ENCODE measurements at regions not wholly inside any gene's neighbourhood (a gene's known extent, or its start where the extent isn't known, plus 50 kb on each side); places are given as distances from the start of the nearest gene placed in this dataset.

DNA sequence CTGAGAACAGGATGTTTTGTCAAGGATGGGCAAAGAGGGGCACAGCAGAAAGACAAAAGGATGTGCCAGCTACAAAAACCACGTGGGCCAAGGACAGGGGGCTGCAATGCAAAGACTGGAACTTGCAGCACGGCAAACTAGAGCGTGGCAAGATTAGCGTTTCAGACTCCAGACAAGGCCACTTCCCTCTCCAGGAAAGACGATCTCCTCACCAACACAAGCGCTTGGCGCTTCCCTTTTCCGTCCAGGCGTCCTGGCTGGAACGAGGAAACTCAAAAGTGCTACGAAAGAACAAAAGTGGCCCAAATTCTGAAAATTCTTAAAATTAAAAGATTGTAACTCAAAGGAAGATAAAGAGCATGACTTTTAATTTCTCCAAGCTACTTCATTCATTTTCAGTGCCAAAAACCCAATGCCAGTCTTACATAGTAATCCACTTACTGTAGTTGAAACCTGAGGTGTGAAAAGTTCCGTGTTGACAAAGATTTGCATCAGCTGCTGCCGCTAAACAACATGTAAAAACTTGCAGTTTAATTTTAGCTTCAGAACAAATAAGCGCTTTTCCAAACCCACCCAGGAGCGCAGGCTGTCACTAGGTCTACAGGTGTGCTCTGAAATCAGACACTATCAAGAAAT lies 207.1 kb upstream of the RREB1 start:
- no peaks in the 10 kb centered on the region for H3K79me2 ChIP-seq (ENCODE audit: insufficient read depth, low read length)
- no peak overlapping the region for H2BK12ac ChIP-seq (ENCODE audit: insufficient read length, low read depth, low read length)
- no peak overlapping the region for H2AK5ac ChIP-seq (ENCODE audit: insufficient read length, low read length)
- TF ChIP-seq CTCF (conservative IDR thresholded peaks at IDR 0.05), result no peak
- no peak for DNase-seq
- Mint-ChIP-seq H3K4me1 (peaks cover 0 to 12% of the 10 kb centered on the region in 2 experiments; a peak in 1 of 4 replicates), H3K36me3 (ENCODE audit: insufficient read depth in 1 of 3, low read depth in 3 of 3) (no peaks in the 10 kb centered on the region), H3K27ac (no peak overlapping the region), H3K4me3 (no peak overlapping the region), H3K9me3 (no peaks in the 10 kb centered on the region), H3K27me3 (ENCODE audit: low read depth) (no peaks in the 10 kb centered on the region; the same call in 1 of the 2 replicates)
- no peaks in the 10 kb centered on the region for H4K20me1 ChIP-seq (ENCODE audit: control insufficient read depth, insufficient read depth, insufficient read length)
- no peak overlapping the region for H3K4ac ChIP-seq (ENCODE audit: low read depth, low read length)
- H3K4me1 ChIP-seq (ENCODE audit: insufficient read depth, low read length), result no peaks in the 10 kb centered on the region
- H3K56ac ChIP-seq (ENCODE audit: insufficient read length, low read depth, low read length), result no peak overlapping the region
- H2BK15ac ChIP-seq (ENCODE audit: low read depth, low read length), result no peak overlapping the region
- H2BK20ac ChIP-seq (ENCODE audit: low read depth, low read length, poor library complexity, severe bottlenecking), result no peak overlapping the region
- H3K14ac ChIP-seq (ENCODE audit: insufficient read depth, low read length), result no peak overlapping the region
- no peaks in the 10 kb centered on the region for H3K23me2 ChIP-seq (ENCODE audit: insufficient read length, low read depth, low read length, poor library complexity, severe bottlenecking)
- no peaks in the 10 kb centered on the region for H3K9me3 ChIP-seq (ENCODE audit: control insufficient read depth, low read depth, low read length)
- no peak overlapping the region for H3K18ac ChIP-seq (ENCODE audit: insufficient read length, low read depth, low read length)
- H2AFZ ChIP-seq (ENCODE audit: low read length), result no peak overlapping the region
- H3K79me1 ChIP-seq (ENCODE audit: insufficient read depth, low read depth, low read length, poor library complexity, severe bottlenecking), result no peaks in the 10 kb centered on the region
- H2BK120ac ChIP-seq (ENCODE audit: low read depth, low read length, poor library complexity, severe bottlenecking), result no peak overlapping the region
- H4K8ac ChIP-seq (replicated peaks; ENCODE audit: insufficient read length, low read depth, low read length), result no peak overlapping the region
- no peak overlapping the region for H3T11ph ChIP-seq (ENCODE audit: low read length)
- H4K5ac ChIP-seq (ENCODE audit: insufficient read length, low read depth, low read length), result no peak overlapping the region
- no CpG with 5 or more reads among the region's 15 CpGs for WGBS (ENCODE audit: extremely low coverage, insufficient read length, low lambda C conversion rate)
- H3K27me3 ChIP-seq (ENCODE audit: insufficient read depth, low read length), result no peaks in the 10 kb centered on the region
- H3K23ac ChIP-seq (ENCODE audit: insufficient read length, low read depth, low read length), result no peak overlapping the region
- no peak overlapping the region for H3K9ac ChIP-seq (ENCODE audit: extremely low read depth, insufficient read length, low read length)
- H4K91ac ChIP-seq (ENCODE audit: insufficient read length, low read depth, low read length), result no peak overlapping the region
- H2BK5ac ChIP-seq (ENCODE audit: insufficient read length, low read length), result no peak overlapping the region
- H3K4me2 ChIP-seq (ENCODE audit: insufficient read depth, insufficient read length, low read length), result no peak overlapping the region
- no peak overlapping the region for H3K27ac ChIP-seq (ENCODE audit: insufficient read length, low read depth, low read length)
